ENCODE measurements at regions not wholly inside any gene's neighbourhood (a gene's known extent, or its start where the extent isn't known, plus 50 kb on each side); places are given as distances from the start of the nearest gene placed in this dataset.

DNA sequence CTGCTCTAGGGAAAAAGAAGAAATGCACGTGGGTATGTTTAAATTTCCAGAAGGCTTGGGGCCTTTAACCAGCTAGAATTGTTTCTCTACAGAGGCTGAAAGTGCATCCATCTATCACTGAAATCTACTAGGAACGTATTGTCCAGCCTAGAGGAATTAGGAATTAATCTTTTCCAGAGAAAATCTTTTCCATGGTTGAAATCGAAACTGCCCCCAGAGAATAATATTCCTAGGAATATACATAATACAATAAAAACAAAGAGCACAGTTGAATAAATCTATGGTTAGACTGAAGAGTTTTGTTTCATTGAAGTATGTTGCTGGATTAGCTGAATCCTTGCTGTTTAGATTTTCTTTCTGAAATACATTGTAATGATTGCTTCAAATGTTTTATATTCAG lies 378.5 kb downstream of the PLK2 start:
- Histone ChIP-seq H3K27ac (ENCODE audit: low read depth in 2 of 2, low read length in 1 of 2) (no peak overlapping the region), H2AFZ (ENCODE audit: low read depth) (no peak overlapping the region), H3K9me2 (no peaks in the 10 kb centered on the region), H3K9me3 (no peaks in the 10 kb centered on the region), H3K4me3 (ENCODE audit: low read depth in 2 of 2, low read length in 1 of 2) (no peak overlapping the region), H3K36me3 (replicated peaks in 1 of 2; ENCODE audit: control insufficient read depth in 1 of 2, insufficient read depth in 2 of 2, low read length in 1 of 2) (no peaks in the 10 kb centered on the region), H3K9ac (no peak overlapping the region), H3K79me2 (ENCODE audit: insufficient read depth) (no peaks in the 10 kb centered on the region), H4K20me1 (ENCODE audit: insufficient read depth) (no peaks in the 10 kb centered on the region), H3K27me3 (ENCODE audit: insufficient read depth) (no peaks in the 10 kb centered on the region), H3K4me1 (ENCODE audit: control insufficient read depth in 1 of 2, insufficient read depth in 2 of 2, low read depth in 1 of 2, low read length in 1 of 2) (peaks cover 0 to 2% of the 10 kb centered on the region in 2 experiments; a peak in 2 of 4 replicates), H3F3A (replicated peaks; ENCODE audit: insufficient read depth) (no peaks in the 10 kb centered on the region), H3K4me2 (no peak overlapping the region)
- no peak for DNase-seq
- TF ChIP-seq ELF1 (IDR thresholded peaks at IDR 0.05) (no peak), NRF1 (IDR thresholded peaks at IDR 0.05; ENCODE audit: low read depth, low read length) (no peak), YY1 (IDR thresholded peaks at IDR 0.05; ENCODE audit: low read depth) (no peak), FOXJ3 (CRISPR knock-in tag; IDR thresholded peaks at IDR 0.05) (no peak), TEAD4 (IDR thresholded peaks at IDR 0.05; ENCODE audit: borderline replicate concordance, insufficient read depth) (no peak)
- TF ChIP-seq, protein P1, sequence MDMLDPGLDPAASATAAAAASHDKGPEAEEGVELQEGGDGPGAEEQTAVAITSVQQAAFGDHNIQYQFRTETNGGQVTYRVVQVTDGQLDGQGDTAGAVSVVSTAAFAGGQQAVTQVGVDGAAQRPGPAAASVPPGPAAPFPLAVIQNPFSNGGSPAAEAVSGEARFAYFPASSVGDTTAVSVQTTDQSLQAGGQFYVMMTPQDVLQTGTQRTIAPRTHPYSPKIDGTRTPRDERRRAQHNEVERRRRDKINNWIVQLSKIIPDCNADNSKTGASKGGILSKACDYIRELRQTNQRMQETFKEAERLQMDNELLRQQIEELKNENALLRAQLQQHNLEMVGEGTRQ (IDR thresholded peaks at IDR 0.05; ENCODE audit: borderline replicate concordance, low read depth, low read length): no peak
- TF ChIP-seq, protein P2, sequence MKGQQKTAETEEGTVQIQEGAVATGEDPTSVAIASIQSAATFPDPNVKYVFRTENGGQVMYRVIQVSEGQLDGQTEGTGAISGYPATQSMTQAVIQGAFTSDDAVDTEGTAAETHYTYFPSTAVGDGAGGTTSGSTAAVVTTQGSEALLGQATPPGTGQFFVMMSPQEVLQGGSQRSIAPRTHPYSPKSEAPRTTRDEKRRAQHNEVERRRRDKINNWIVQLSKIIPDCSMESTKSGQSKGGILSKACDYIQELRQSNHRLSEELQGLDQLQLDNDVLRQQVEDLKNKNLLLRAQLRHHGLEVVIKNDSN (IDR thresholded peaks at IDR 0.05; ENCODE audit: borderline replicate concordance, low read depth): no peak
- CTCF ChIA-PET: interaction anchor here (1.7 kb wide), 1 partner anchor 379 kb away, joined by 4 read pairs; no protein-coding TSS in a partner anchor
- POLR2A ChIA-PET: no interaction called here
- 82% methylated on average over 3 of the region's 3 CpGs for WGBS (ENCODE audit: low lambda C conversion rate)

DNA sequence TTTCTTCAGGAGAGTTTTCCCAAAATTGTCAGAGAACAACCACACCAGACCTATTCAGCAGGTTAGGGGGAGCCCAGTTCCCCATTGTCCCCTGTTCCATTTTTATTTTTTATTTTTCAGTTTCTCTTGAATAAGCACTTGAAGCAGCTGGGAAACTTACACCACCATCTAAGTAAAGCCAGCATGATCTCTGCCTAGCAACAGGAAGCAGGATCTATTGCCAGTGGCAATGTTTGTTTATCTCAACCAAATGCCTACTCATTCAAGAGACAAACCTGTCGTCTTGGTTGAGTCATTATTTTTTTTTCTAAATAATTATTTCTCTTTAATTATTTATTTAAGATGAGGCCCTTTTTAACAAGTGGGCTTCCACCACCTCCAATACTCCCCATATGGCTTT lies 379.3 kb downstream of the PLK2 start:
- CTCF ChIA-PET: interaction anchor here (1.7 kb wide), 1 partner anchor 380 kb away, joined by 4 read pairs; no protein-coding TSS in a partner anchor
- POLR2A ChIA-PET: no interaction called here
- no peaks in the 10 kb centered on the region for H3F3A ChIP-seq (replicated peaks; ENCODE audit: insufficient read depth)
- no peaks in the 10 kb centered on the region for H3K9me2 ChIP-seq
- no peaks in the 10 kb centered on the region for H3K36me3 ChIP-seq (replicated peaks in 1 of 2; ENCODE audit: control insufficient read depth in 1 of 2, insufficient read depth in 2 of 2, low read length in 1 of 2)
- no peak overlapping the region for H3K4me3 ChIP-seq (ENCODE audit: low read depth in 2 of 2, low read length in 1 of 2)
- no peak overlapping the region for H3K4me2 ChIP-seq
- no peak overlapping the region for H3K27ac ChIP-seq (ENCODE audit: low read depth in 2 of 2, low read length in 1 of 2)
- H2AFZ ChIP-seq (ENCODE audit: low read depth): no peak overlapping the region
- H3K79me2 ChIP-seq (ENCODE audit: insufficient read depth): no peaks in the 10 kb centered on the region
- no peaks in the 10 kb centered on the region for H3K9me3 ChIP-seq
- no peak for DNase-seq
- no peak overlapping the region for H3K9ac ChIP-seq
- no peak for TF ChIP-seq FOSL2 (IDR thresholded peaks at IDR 0.05; ENCODE audit: borderline replicate concordance, low read depth)
- TF ChIP-seq RFX5 (IDR thresholded peaks at IDR 0.05; ENCODE audit: low read length): peak; percentile 73
- H3K27me3 ChIP-seq (ENCODE audit: insufficient read depth): no peaks in the 10 kb centered on the region
- H3K4me1 ChIP-seq (ENCODE audit: control insufficient read depth in 1 of 2, insufficient read depth in 2 of 2, low read depth in 1 of 2, low read length in 1 of 2): peaks cover 0 to 3% of the 10 kb centered on the region in 2 experiments; a peak in 2 of 4 replicates
- H4K20me1 ChIP-seq (ENCODE audit: insufficient read depth): no peaks in the 10 kb centered on the region
- WGBS (ENCODE audit: low lambda C conversion rate): 67% methylated on average over 1 of the region's 1 CpG

DNA sequence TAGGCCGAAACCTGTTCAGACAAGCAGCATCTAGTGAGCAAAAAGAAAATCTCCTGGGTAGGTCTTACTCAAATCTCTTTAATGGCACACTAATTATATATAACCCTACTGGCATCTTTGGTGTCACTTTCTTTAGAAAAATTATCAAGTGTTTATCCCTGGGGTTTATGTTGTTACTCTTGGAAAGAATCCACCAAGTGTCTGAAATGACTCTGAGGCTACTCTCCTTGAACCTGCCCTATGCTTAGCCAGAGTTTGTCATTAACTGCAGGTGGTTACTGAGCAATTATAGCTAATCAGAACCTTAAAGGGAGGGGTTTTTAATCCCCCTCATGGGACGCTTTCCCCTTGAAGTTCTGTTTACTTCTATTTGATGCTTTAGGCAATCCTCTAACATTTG lies 381.9 kb downstream of the PLK2 start:
- H3K27ac ChIP-seq (ENCODE audit: low read depth in 2 of 2, low read length in 1 of 2): no peak overlapping the region
- H2AFZ ChIP-seq (ENCODE audit: low read depth): no peak overlapping the region
- no peaks in the 10 kb centered on the region for H3K79me2 ChIP-seq (ENCODE audit: insufficient read depth)
- CTCF ChIA-PET: no interaction called here
- H4K20me1 ChIP-seq (ENCODE audit: insufficient read depth): no peaks in the 10 kb centered on the region
- H3K36me3 ChIP-seq (replicated peaks in 1 of 2; ENCODE audit: control insufficient read depth in 1 of 2, insufficient read depth in 2 of 2, low read length in 1 of 2): no peaks in the 10 kb centered on the region
- H3K4me2 ChIP-seq: no peak overlapping the region
- H3K4me3 ChIP-seq (ENCODE audit: low read depth in 2 of 2, low read length in 1 of 2): no peak overlapping the region
- 97% methylated on average over 2 of the region's 2 CpGs for WGBS (ENCODE audit: low lambda C conversion rate)
- no peaks in the 10 kb centered on the region for H3F3A ChIP-seq (replicated peaks; ENCODE audit: insufficient read depth)
- H3K9me2 ChIP-seq: no peaks in the 10 kb centered on the region
- POLR2A ChIA-PET: no interaction called here
- H3K4me1 ChIP-seq (ENCODE audit: control insufficient read depth in 1 of 2, insufficient read depth in 2 of 2, low read depth in 1 of 2, low read length in 1 of 2): peaks cover 3 to 6% of the 10 kb centered on the region in 2 experiments; a peak in 3 of 4 replicates
- H3K27me3 ChIP-seq (ENCODE audit: insufficient read depth): no peaks in the 10 kb centered on the region
- no peaks in the 10 kb centered on the region for H3K9me3 ChIP-seq
- no peak overlapping the region for H3K9ac ChIP-seq
- no peak for DNase-seq
- no peak for TF ChIP-seq TEAD4 (IDR thresholded peaks at IDR 0.05; ENCODE audit: borderline replicate concordance, insufficient read depth)
- TF ChIP-seq, protein P3, sequence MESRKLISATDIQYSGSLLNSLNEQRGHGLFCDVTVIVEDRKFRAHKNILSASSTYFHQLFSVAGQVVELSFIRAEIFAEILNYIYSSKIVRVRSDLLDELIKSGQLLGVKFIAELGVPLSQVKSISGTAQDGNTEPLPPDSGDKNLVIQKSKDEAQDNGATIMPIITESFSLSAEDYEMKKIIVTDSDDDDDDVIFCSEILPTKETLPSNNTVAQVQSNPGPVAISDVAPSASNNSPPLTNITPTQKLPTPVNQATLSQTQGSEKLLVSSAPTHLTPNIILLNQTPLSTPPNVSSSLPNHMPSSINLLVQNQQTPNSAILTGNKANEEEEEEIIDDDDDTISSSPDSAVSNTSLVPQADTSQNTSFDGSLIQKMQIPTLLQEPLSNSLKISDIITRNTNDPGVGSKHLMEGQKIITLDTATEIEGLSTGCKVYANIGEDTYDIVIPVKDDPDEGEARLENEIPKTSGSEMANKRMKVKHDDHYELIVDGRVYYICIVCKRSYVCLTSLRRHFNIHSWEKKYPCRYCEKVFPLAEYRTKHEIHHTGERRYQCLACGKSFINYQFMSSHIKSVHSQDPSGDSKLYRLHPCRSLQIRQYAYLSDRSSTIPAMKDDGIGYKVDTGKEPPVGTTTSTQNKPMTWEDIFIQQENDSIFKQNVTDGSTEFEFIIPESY (IDR thresholded peaks at IDR 0.05; ENCODE audit: borderline replicate concordance, low read depth): no peak
- TF ChIP-seq RAD21 (IDR thresholded peaks at IDR 0.05; ENCODE audit: low read length): no peak
- TF ChIP-seq MXI1 (IDR thresholded peaks at IDR 0.05; ENCODE audit: low read depth, low read length): no peak
- no peak for TF ChIP-seq RFX5 (IDR thresholded peaks at IDR 0.05; ENCODE audit: low read length)
- TF ChIP-seq, protein P4, sequence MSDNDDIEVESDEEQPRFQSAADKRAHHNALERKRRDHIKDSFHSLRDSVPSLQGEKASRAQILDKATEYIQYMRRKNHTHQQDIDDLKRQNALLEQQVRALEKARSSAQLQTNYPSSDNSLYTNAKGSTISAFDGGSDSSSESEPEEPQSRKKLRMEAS (IDR thresholded peaks at IDR 0.05; ENCODE audit: low read depth): no peak
- TF ChIP-seq YY1 (IDR thresholded peaks at IDR 0.05; ENCODE audit: low read depth): no peak
- no peak for TF ChIP-seq ELF1 (IDR thresholded peaks at IDR 0.05)
- no peak for TF ChIP-seq RCOR1 (IDR thresholded peaks at IDR 0.05; ENCODE audit: low read length)
